ENCODE measurements at regions not wholly inside any gene's neighbourhood (a gene's known extent, or its start where the extent isn't known, plus 50 kb on each side); places are given as distances from the start of the nearest gene placed in this dataset.
A peak's percentile ranks its signal among the peaks of the same experiment; 100 is the strongest.

GRCh38 chr11:70001246-70001645 lies 76.9 kb upstream of the ANO1 start:
- Histone ChIP-seq H3K4me1 (ENCODE audit: control insufficient read depth, extremely low read depth, insufficient read depth, low read length) (peaks cover 9% of the 10 kb centered on the region), H3K9ac (ENCODE audit: insufficient read depth, low read length) (no peak overlapping the region), H3K79me2 (ENCODE audit: control insufficient read depth, insufficient read depth, low read length) (no peaks in the 10 kb centered on the region), H3K4me3 (replicated peaks in 1 of 4; ENCODE audit: control extremely low read depth in 1 of 4, insufficient read depth in 1 of 4, low read depth in 3 of 4, low read length in 4 of 4) (no peak overlapping the region), H4K20me1 (ENCODE audit: control insufficient read depth, extremely low read depth, insufficient read depth, low read length) (no peaks in the 10 kb centered on the region), H3K27me3 (ENCODE audit: control insufficient read depth, insufficient read depth, low read length) (peaks cover 4% of the 10 kb centered on the region), H3K9me3 (ENCODE audit: control insufficient read depth, insufficient read depth, low read depth, low read length) (no peaks in the 10 kb centered on the region), H3K36me3 (ENCODE audit: control insufficient read depth, insufficient read depth, low read length) (no peaks in the 10 kb centered on the region), H3K4me2 (ENCODE audit: extremely low read depth, insufficient read depth, low read length) (no peak overlapping the region), H3K27ac (ENCODE audit: insufficient read depth, low read length) (no peak overlapping the region), H2AFZ (ENCODE audit: low read length) (no peak overlapping the region)
- no peak for DNase-seq (ENCODE audit: low read depth in 2 of 2)
- TF ChIP-seq CTCF (conservative IDR thresholded peaks at IDR 0.05 in 1 of 2, IDR thresholded peaks at IDR 0.05 in 1 of 2; ENCODE audit: low read depth in 1 of 2, low read length in 2 of 2) (no peak), EZH2 (IDR thresholded peaks at IDR 0.05; ENCODE audit: low read length, missing control alignments) (no peak)

GRCh38 chr11:70002433-70002832 lies 75.7 kb upstream of the ANO1 start:
- H3K9ac ChIP-seq (ENCODE audit: insufficient read depth, low read length), result no peak overlapping the region
- H3K4me2 ChIP-seq (ENCODE audit: extremely low read depth, insufficient read depth, low read length), result no peak overlapping the region
- H3K27me3 ChIP-seq (ENCODE audit: control insufficient read depth, insufficient read depth, low read length), result no peaks in the 10 kb centered on the region
- TF ChIP-seq EZH2 (IDR thresholded peaks at IDR 0.05; ENCODE audit: low read length, missing control alignments), result no peak
- TF ChIP-seq CTCF (conservative IDR thresholded peaks at IDR 0.05 in 1 of 2, IDR thresholded peaks at IDR 0.05 in 1 of 2; ENCODE audit: low read depth in 1 of 2, low read length in 2 of 2), result no peak
- H3K27ac ChIP-seq (ENCODE audit: insufficient read depth, low read length), result no peak overlapping the region
- H2AFZ ChIP-seq (ENCODE audit: low read length), result no peak overlapping the region
- H3K4me1 ChIP-seq (ENCODE audit: control insufficient read depth, extremely low read depth, insufficient read depth, low read length), result peaks cover 9% of the 10 kb centered on the region
- H3K4me3 ChIP-seq (replicated peaks in 1 of 4; ENCODE audit: control extremely low read depth in 1 of 4, insufficient read depth in 1 of 4, low read depth in 3 of 4, low read length in 4 of 4), result no peak overlapping the region
- no peak for DNase-seq (ENCODE audit: low read depth in 2 of 2)
- no peaks in the 10 kb centered on the region for H4K20me1 ChIP-seq (ENCODE audit: control insufficient read depth, extremely low read depth, insufficient read depth, low read length)
- no peaks in the 10 kb centered on the region for H3K36me3 ChIP-seq (ENCODE audit: control insufficient read depth, insufficient read depth, low read length)
- no peaks in the 10 kb centered on the region for H3K9me3 ChIP-seq (ENCODE audit: control insufficient read depth, insufficient read depth, low read depth, low read length)
- no peaks in the 10 kb centered on the region for H3K79me2 ChIP-seq (ENCODE audit: control insufficient read depth, insufficient read depth, low read length)

GRCh38 chr11:70005107-70005818 lies 72.9 kb upstream of the ANO1 start:
- H3K4me2 ChIP-seq (ENCODE audit: extremely low read depth, insufficient read depth, low read length), result peak overlapping the region; percentile 53
- H3K9ac ChIP-seq (ENCODE audit: insufficient read depth, low read length), result no peak overlapping the region
- no peaks in the 10 kb centered on the region for H3K27me3 ChIP-seq (ENCODE audit: control insufficient read depth, insufficient read depth, low read length)
- peaks cover 9% of the 10 kb centered on the region for H3K4me1 ChIP-seq (ENCODE audit: control insufficient read depth, extremely low read depth, insufficient read depth, low read length)
- no peak overlapping the region for H2AFZ ChIP-seq (ENCODE audit: low read length)
- H3K4me3 ChIP-seq (replicated peaks in 1 of 4; ENCODE audit: control extremely low read depth in 1 of 4, insufficient read depth in 1 of 4, low read depth in 3 of 4, low read length in 4 of 4), result no peak overlapping the region
- TF ChIP-seq CTCF (conservative IDR thresholded peaks at IDR 0.05 in 1 of 2, IDR thresholded peaks at IDR 0.05 in 1 of 2; ENCODE audit: low read depth in 1 of 2, low read length in 2 of 2) (no peak), EZH2 (IDR thresholded peaks at IDR 0.05; ENCODE audit: low read length, missing control alignments) (no peak)
- H3K36me3 ChIP-seq (ENCODE audit: control insufficient read depth, insufficient read depth, low read length), result no peaks in the 10 kb centered on the region
- H3K27ac ChIP-seq (ENCODE audit: insufficient read depth, low read length), result peak overlapping the region; percentile 66
- H3K79me2 ChIP-seq (ENCODE audit: control insufficient read depth, insufficient read depth, low read length), result no peaks in the 10 kb centered on the region
- peak; percentile 76 to 87 for DNase-seq (ENCODE audit: low read depth in 2 of 2)
- no peaks in the 10 kb centered on the region for H4K20me1 ChIP-seq (ENCODE audit: control insufficient read depth, extremely low read depth, insufficient read depth, low read length)
- no peaks in the 10 kb centered on the region for H3K9me3 ChIP-seq (ENCODE audit: control insufficient read depth, insufficient read depth, low read depth, low read length)

All from fibroblast of lung (primary cell).